ENCODE measurements at regions not wholly inside any gene's neighbourhood (a gene's known extent, or its start where the extent isn't known, plus 50 kb on each side); places are given as distances from the start of the nearest gene placed in this dataset.

GRCh38 chr16:13805951-13806350, 114.0 kb upstream of the ERCC4 start:
- TF ChIP-seq TAF1 (conservative IDR thresholded peaks at IDR 0.05): no peak
- TF ChIP-seq CTCF (IDR thresholded peaks at IDR 0.05; ENCODE audit: low read depth, low read length, missing input control): no peak
- no peak for TF ChIP-seq JUND (IDR thresholded peaks at IDR 0.05)
- no peak for TF ChIP-seq RAD21 (IDR thresholded peaks at IDR 0.05)
- no peak for TF ChIP-seq YY1 (IDR thresholded peaks at IDR 0.05)
- no peak for TF ChIP-seq NR2F2 (IDR thresholded peaks at IDR 0.05)
- no peak for TF ChIP-seq GABPA (IDR thresholded peaks at IDR 0.05 in 1 of 2, conservative IDR thresholded peaks at IDR 0.05 in 1 of 2)
- TF ChIP-seq MAX (IDR thresholded peaks at IDR 0.05): no peak
- no peak for TF ChIP-seq ATF3 (IDR thresholded peaks at IDR 0.05)
- no peak for TF ChIP-seq ZBTB33 (IDR thresholded peaks at IDR 0.05)
- TF ChIP-seq REST (IDR thresholded peaks at IDR 0.05): no peak
- TF ChIP-seq EGR1 (IDR thresholded peaks at IDR 0.05; ENCODE audit: low read depth in 2 of 2): no peak
- no peak for TF ChIP-seq HNF4G (IDR thresholded peaks at IDR 0.05)
- no peak for TF ChIP-seq SP1 (IDR thresholded peaks at IDR 0.05)

Measured in liver (tissue), 3 donors.